Peyer's patch (tissue), 4 donors: ENCODE measurements at regions not wholly inside any gene's neighbourhood (a gene's known extent, or its start where the extent isn't known, plus 50 kb on each side); places are given as distances from the start of the nearest gene placed in this dataset.

Source experiments
- POLR2A ChIP-seq, 2 donors: fragments of 450-650 bp; IDR thresholded peaks; one replicate each; pipeline ENCODE4 v1.5.1; 2017; ENCODE audit warnings: antibody characterized with exemption in 2 of 2, mild to moderate bottlenecking in 2 of 2, moderate library complexity in 2 of 2
- TF ChIP-seq, protein P1 (sequence below), 6 experiments: fragments of 450-650 bp in 4 of 6; fragments of 200-600 bp in 2 of 6; sonication (generic) in 1 of 6; IDR thresholded peaks; one replicate each; pipeline ENCODE4 v1.5.1; 2017 to 2019; ENCODE audit warnings: antibody characterized with exemption in 6 of 6, mild to moderate bottlenecking in 3 of 6, moderate library complexity in 1 of 6

DNA sequence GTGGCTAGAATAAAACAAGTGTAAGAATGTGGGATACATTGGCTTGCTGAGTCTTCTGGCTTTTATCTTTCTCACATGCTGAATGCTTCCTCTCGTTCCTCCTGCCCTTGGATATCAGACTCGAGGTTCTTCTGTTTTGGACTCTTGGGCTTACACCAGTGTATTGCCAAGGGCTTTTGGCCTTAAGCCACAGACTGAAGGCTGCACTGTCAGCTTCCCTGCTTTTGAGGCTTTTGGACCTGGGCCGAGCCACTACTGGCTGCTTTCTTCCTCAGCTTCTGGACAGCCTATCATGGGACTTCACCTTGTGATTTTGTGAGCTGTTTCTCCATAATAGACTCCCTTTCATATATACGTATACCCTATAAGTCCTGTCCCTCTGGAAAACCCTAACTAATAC, 300.9 kb upstream of the STXBP6 start:
- TF ChIP-seq, protein P1, sequence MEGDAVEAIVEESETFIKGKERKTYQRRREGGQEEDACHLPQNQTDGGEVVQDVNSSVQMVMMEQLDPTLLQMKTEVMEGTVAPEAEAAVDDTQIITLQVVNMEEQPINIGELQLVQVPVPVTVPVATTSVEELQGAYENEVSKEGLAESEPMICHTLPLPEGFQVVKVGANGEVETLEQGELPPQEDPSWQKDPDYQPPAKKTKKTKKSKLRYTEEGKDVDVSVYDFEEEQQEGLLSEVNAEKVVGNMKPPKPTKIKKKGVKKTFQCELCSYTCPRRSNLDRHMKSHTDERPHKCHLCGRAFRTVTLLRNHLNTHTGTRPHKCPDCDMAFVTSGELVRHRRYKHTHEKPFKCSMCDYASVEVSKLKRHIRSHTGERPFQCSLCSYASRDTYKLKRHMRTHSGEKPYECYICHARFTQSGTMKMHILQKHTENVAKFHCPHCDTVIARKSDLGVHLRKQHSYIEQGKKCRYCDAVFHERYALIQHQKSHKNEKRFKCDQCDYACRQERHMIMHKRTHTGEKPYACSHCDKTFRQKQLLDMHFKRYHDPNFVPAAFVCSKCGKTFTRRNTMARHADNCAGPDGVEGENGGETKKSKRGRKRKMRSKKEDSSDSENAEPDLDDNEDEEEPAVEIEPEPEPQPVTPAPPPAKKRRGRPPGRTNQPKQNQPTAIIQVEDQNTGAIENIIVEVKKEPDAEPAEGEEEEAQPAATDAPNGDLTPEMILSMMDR (IDR thresholded peaks at IDR 0.05), result no peak
- TF ChIP-seq POLR2A (IDR thresholded peaks at IDR 0.05), result no peak
